HG03432 (cell line): ENCODE measurements at regions not wholly inside any gene's neighbourhood (a gene's known extent, or its start where the extent isn't known, plus 50 kb on each side); places are given as distances from the start of the nearest gene placed in this dataset.

Experiments
- ATAC-seq: cut with Tn5 transposase; IDR thresholded peaks from one replicate; pipeline ENCODE4 v1.9.1; 2021; ENCODE audit warnings: mild to moderate bottlenecking, moderate library complexity; ENCODE audit not compliant: unreplicated experiment

DNA sequence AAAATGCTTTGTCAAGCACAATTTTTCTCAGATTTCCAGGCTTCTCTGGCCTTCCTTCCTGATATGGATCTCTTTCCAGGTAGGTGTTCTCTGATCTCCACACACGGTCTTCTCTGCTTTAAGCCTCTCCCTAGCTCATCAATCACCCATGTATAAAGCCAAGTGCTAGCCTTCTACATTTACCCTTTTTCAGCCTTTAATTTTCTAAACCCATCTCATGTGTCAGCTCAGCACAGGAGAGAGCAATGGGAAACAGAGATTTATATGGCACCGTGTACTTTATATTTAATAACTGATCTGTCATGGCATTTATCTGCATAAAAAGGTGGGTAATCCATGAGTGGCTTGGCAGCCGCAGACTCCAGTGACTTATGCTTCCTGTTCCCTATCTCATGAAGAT is 495.0 kb downstream of the RASEF start:
- ATAC-seq = no peak

DNA sequence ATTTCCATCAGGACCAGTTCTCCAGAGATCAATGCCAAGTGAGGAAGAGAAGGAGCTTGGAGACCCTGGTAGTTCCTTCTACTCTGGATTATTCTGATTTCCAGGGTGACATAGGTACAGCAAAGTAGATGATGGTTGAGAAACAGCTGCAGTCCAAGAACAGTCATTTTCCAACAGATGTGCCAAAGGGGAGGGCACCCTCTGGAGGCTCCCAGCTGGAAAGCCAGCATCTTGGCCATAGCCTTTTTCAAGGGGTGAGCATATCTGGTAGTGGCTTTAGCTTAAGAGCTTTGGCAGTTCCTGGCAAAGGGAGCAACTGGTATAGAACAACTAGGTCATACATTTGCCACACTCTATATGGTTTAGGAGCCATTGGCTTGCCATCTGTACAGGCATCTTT is 492.7 kb downstream of the RASEF start:
- ATAC-seq = no peak

DNA sequence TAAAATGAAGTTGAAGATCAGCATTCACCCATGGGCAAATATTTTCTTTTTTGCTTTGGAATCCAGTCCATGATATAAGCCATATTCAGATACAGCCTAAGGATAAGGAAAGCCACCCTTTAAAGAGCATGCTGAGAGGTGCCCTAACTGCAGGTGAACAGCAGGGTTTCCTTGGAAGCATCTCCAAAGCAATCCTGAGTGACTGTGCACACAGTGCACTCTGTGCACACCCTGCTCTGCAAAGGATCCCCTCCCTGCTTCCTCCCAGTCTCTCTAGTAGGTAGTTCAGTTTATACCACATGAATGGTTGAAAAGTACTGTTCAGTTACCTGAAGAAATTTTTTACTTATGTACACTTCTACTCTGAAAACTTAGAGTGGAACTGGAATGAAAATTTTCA is 491.4 kb downstream of the RASEF start:
- ATAC-seq = no peak

DNA sequence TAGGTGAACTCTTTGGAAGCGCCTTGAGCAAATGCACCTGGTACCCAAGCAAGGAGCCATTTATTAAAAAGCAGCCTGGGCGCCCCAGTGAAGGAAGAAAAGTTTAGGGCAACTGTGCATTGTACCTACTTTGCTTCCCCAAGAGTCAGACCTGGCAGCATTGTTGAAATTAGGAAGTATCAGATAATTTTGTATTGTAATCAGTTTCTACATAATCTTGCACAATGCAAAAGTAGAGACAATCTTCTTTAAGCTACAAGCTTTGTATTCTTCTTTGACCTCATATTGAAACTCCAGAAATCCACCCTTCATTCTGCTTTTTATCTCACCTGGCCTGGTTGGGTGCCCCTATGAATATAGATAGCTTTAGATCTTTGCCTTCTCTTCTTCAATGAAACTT is 490.8 kb downstream of the RASEF start:
- no peak for ATAC-seq

- no peak for ATAC-seq
Measured at GRCh38 chr9:82574911-82575310, 488.0 kb downstream of the RASEF start.

DNA sequence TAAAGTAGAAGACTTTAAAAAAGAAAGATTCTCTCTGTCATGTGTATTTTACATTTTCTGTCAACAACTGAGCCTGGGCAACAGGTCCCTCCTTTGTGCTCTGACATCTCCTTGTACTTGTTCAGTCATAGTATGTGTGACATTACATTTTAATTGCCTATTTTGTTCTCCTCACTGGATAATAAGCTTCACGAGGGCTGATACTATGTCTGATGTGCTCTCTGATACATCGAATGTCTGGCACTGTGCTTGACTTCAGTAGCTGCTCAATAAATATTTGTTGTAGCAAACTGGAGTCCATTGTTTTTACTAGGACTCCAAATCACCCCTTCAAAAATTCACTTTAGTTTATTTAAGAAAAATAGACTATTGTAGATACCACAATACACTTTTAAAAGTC is 482.0 kb downstream of the RASEF start:
- ATAC-seq = no peak

- no peak for ATAC-seq
Measured at GRCh38 chr9:82581516-82581915, 481.4 kb downstream of the RASEF start.

GRCh38 chr9:82581935-82582334 is 481.0 kb downstream of the RASEF start:
- ATAC-seq = no peak

GRCh38 chr9:82582693-82583092 is 480.2 kb downstream of the RASEF start:
- ATAC-seq = no peak

DNA sequence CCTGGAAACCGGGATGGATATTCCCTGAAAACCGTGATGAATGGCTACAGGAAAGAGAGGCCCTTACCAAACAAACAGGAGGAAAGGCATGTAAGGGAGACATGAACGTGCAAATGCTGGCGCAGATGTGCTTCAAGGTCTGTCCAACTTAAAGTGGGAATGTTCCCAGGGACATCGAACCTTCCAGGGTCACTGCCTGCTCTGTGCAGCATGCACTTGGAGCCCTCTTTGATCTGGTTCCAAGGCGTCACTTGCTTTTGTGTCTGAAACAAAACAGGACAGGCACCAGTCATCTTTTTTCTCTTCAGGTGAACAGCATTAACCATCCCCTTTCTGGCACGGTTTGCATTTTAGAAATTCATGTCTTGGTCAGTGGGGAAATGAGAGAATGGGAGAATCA is 479.4 kb downstream of the RASEF start:
- ATAC-seq = no peak

DNA sequence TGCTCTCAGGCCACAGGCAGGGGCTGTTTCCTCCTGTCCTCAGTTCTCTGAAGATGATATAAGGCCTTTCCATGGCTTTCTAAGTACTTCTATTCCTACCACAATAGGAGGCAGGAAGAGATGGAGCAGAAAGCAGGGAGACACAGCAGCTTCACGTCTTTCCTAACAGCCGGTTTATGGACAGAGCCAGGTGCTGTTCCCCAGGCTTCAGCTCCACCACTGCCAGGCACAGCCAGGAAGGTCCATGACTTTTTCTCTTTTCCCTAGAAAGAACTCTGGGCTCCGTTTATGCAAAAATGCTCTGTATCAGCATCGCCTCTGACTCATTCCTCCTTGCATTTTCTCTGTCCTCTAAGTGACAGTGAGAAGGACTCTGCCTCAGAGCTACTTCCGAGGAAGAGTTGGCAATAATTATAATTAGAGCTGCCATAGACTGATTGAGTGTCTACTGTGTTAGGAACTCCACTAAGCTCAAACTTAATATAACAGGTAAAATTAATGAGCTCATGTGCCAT is 478.5 kb downstream of the RASEF start:
- ATAC-seq = no peak

GRCh38 chr9:82586918-82587356 is 476.0 kb downstream of the RASEF start:
- ATAC-seq = no peak

DNA sequence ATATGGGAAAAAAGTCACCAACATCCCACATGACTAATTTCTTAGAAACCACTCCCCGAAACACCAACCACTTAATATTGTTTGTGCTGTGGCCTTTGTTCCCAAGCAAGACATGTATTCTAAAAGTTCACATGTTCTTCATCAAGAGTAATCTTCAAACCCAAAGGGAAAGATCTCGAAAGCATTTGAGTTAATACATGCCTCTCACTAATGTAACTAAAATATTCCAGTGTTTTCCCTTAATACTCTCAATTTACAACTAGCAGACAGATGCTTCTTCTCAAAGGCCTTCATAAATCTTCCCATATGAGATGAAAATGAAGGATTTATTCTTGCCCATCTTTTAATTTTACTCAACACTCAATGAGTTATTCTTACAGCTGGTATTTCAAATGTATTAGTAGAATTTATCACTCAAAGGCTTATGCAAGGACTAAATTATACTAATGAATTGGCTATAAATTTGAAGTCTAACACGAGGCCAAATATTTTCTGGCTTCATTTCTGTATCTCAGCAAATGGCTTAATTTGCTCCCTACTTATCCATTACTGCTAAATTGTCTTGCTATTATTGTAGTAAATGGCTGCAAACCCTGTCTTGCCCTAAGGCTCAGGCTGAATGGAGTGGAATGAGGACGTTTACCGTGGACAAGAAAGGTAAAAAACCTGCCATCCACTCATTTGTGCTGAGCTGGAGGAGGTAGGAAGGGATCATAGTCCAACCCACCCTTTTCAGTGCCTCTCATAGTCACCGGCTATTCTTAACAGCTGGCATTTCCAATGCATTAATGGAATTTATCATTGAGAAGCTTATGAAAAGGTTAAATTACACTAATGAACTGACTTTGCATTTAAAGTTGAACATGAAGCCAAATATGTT is 474.4 kb downstream of the RASEF start:
- no peak for ATAC-seq

DNA sequence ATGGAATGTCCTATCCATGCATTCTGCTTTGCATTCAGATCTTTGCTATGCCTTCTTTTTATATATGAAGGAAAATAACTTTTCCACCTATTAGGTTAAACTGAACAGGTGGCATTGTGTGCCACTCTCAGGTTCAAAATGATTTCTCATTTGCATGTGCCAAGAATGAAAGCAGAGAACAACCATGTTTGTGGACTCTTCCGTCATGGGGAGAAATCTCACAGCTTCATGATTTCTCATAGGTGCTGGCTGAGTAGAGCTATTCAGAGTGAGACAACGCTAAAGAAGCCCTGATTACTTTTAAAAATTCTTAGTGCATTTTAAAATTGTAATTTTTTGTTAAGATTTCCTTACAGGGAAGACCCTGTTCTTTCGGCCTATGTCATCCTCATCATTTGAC is 472.1 kb downstream of the RASEF start:
- ATAC-seq = no peak

DNA sequence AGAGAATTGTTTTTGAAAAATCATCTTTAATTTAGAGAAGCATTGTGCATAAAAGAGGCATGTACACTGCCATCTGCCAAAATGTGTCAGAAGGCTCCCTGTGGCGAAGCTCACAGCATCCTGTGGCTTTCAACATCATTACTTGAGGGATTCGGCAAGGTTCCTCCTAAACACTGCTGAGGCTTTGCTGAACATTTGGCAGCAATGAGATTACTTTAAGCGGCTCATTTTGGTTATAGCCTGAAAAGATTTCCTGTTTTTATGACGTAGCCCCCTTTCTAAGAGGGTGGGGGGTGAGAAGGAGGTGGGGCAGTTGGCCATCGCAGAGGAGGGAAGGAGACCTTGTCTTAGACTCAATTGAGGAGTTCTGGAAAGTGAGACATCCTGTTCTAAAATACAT is 469.4 kb downstream of the RASEF start:
- ATAC-seq = no peak

GRCh38 chr9:82597241-82598203 is 465.4 kb downstream of the RASEF start:
- no peak for ATAC-seq

GRCh38 chr9:82598241-82599039 is 464.5 kb downstream of the RASEF start:
- no peak for ATAC-seq

GRCh38 chr9:82599336-82599949 is 463.5 kb downstream of the RASEF start:
- ATAC-seq = no peak

DNA sequence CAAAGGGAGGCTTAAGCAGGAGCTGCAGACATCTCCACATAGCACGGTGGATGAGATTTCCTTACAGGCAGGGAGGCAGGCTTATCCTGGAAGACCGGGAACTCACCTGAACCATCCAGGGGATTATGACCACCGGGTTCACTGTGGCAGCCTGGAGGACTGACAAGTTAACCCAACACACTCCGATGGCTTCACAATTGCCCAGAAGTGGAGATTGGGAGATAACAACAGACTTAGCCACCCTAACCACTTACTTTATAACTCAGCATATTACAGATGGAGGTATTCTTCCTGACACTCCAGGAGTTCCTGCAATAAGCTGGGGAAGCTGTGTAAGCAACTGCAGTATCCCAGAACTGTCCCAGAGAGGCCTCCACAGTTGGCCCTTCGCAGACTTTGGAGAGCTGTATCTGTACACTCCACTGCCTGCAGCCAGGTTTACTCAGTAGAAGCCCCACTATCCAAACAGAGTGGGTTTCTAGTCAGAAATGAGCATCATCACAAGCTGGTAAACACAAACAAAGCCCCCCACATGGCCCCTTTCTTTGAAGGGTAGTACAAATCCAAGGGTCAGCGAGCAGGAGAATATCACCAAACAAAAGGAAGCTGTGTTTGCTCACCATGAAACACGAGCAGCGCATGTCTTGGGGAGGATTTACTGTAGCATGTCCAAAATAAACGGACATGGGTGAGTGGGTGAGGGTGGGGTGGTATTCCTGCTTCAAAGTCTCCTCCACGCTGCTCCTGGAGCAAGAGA is 462.2 kb downstream of the RASEF start:
- ATAC-seq = no peak
